Neuronal stem cell (in vitro differentiated cells): ENCODE measurements at regions not wholly inside any gene's neighbourhood (a gene's known extent, or its start where the extent isn't known, plus 50 kb on each side); places are given as distances from the start of the nearest gene placed in this dataset.

Source experiments
- DNase-seq: peaks from one replicate; pipeline ENCODE4 v3.0.0-alpha.2; 2013; ENCODE audit warnings: low spot score
- H2AFZ ChIP-seq: one replicate; pipeline ENCODE4 v1.6.1; 2013; ENCODE audit warnings: mild to moderate bottlenecking, low read length, inconsistent platforms
- H2AK5ac ChIP-seq: 2 replicates; pipeline ENCODE4 v1.6.1; 2013; ENCODE audit warnings: low read depth, mild to moderate bottlenecking, inconsistent platforms, low read length, moderate library complexity, mixed read lengths
- H2BK120ac ChIP-seq: 2 replicates; pipeline ENCODE4 v1.6.1; 2013; ENCODE audit warnings: low read depth, mild to moderate bottlenecking, inconsistent platforms, low read length, moderate library complexity, mixed read lengths
- H2BK12ac ChIP-seq: one replicate; pipeline ENCODE4 v1.6.1; 2013; ENCODE audit warnings: low read length, inconsistent platforms
- H2BK15ac ChIP-seq: 2 replicates; pipeline ENCODE4 v1.6.1; 2013; ENCODE audit warnings: mild to moderate bottlenecking, low read length, inconsistent platforms, mixed read lengths
- H2BK5ac ChIP-seq: one replicate; pipeline ENCODE4 v1.6.1; 2013; ENCODE audit warnings: inconsistent platforms, mild to moderate bottlenecking, low read length, moderate library complexity
- H3K14ac ChIP-seq: one replicate; pipeline ENCODE4 v1.6.1; 2013; ENCODE audit warnings: low read length, inconsistent platforms
- H3K18ac ChIP-seq: 2 replicates; pipeline ENCODE4 v1.6.1; 2013; ENCODE audit warnings: low read length, inconsistent platforms
- H3K23ac ChIP-seq: 2 replicates; pipeline ENCODE4 v1.6.1; 2013; ENCODE audit warnings: low read depth, mild to moderate bottlenecking, mixed read lengths, low read length, inconsistent platforms; ENCODE audit not compliant: poor library complexity
- H3K27ac ChIP-seq: replicated peaks from 3 replicates; pipeline ENCODE4 v1.5.1; 2013; ENCODE audit warnings: low read length, inconsistent platforms
- H3K27me3 ChIP-seq, 3 experiments: 2 replicates each; pipeline ENCODE4 v1.6.1; 2013; ENCODE audit warnings: low read length in 3 of 3, mild to moderate bottlenecking in 2 of 3, inconsistent platforms in 1 of 3, low read depth in 1 of 3, mixed read lengths in 1 of 3, moderate library complexity in 1 of 3; ENCODE audit not compliant: control insufficient read depth in 3 of 3, insufficient read depth in 3 of 3
- H3K36me3 ChIP-seq, 2 donors: replicated peaks in 1 of 2; 2 replicates each; pipeline ENCODE4 v1.6.1; 2013; ENCODE audit warnings: low read length in 2 of 2; ENCODE audit not compliant: control insufficient read depth in 2 of 2, insufficient read depth in 2 of 2
- H3K4ac ChIP-seq: 2 replicates; pipeline ENCODE4 v1.6.1; 2013; ENCODE audit warnings: inconsistent platforms, mild to moderate bottlenecking, low read length, moderate library complexity
- H3K4me1 ChIP-seq, 2 donors: 1 replicate in 1 of 2; 2 replicates in 1 of 2; pipeline ENCODE4 v1.6.1; 2013; ENCODE audit warnings: low read length in 2 of 2, low read depth in 1 of 2; ENCODE audit not compliant: control insufficient read depth in 2 of 2, insufficient read depth in 1 of 2
- H3K4me2 ChIP-seq: one replicate; pipeline ENCODE4 v1.6.1; 2013; ENCODE audit warnings: mild to moderate bottlenecking, low read length, inconsistent platforms; ENCODE audit not compliant: insufficient read depth, poor library complexity, severe bottlenecking
- H3K4me3 ChIP-seq, 2 donors: 2 replicates each; pipeline ENCODE4 v1.5.1; 2013; ENCODE audit warnings: low read length in 2 of 2, mild to moderate bottlenecking in 2 of 2, inconsistent platforms in 1 of 2, moderate library complexity in 1 of 2
- H3K79me1 ChIP-seq: one replicate; pipeline ENCODE4 v1.6.1; 2013; ENCODE audit warnings: low read depth, mild to moderate bottlenecking, inconsistent platforms, low read length, moderate library complexity
- H3K9ac ChIP-seq: one replicate; pipeline ENCODE4 v1.6.1; 2013; ENCODE audit warnings: mild to moderate bottlenecking, low read depth, low read length, inconsistent platforms; ENCODE audit not compliant: poor library complexity
- H3K9me3 ChIP-seq, 2 donors: replicated peaks in 1 of 2; 2 replicates each; pipeline versions ENCODE3 to v1.6.1; 2013; ENCODE audit warnings: low read length in 2 of 2, mild to moderate bottlenecking in 2 of 2, inconsistent platforms in 1 of 2, low read depth in 1 of 2, mixed read lengths in 1 of 2, moderate library complexity in 1 of 2; ENCODE audit not compliant: control insufficient read depth in 2 of 2, insufficient read depth in 1 of 2
- H4K8ac ChIP-seq: one replicate; pipeline ENCODE4 v1.6.1; 2013; ENCODE audit warnings: low read depth, mild to moderate bottlenecking, inconsistent platforms, low read length, moderate library complexity
- H4K91ac ChIP-seq: one replicate; pipeline ENCODE4 v1.6.1; 2013; ENCODE audit warnings: low read length, low read depth, mild to moderate bottlenecking, inconsistent platforms; ENCODE audit not compliant: poor library complexity
- WGBS, 2 donors: extraction: QIAGEN DNeasy Blood & Tissue Kit; methylation state at CpG; one replicate each; pipeline ENCODE4 v1.1.7; 2013; ENCODE audit warnings: missing lambda C conversion rate in 2 of 2, mixed read lengths in 1 of 2; ENCODE audit not compliant: insufficient read length in 2 of 2, insufficient replicate concordance in 1 of 2; ENCODE audit errors: extremely low coverage in 2 of 2; 5-methylcytosine and 5-hydroxymethylcytosine counted together

GRCh38 chr6:4009486-4009885 is 69.5 kb downstream of the FAM217A start:
- no peak overlapping the region for H3K27ac ChIP-seq

GRCh38 chr6:4010048-4010447 is 68.9 kb downstream of the FAM217A start:
- no peak overlapping the region for H3K4me3 ChIP-seq
- no peak overlapping the region for H2AK5ac ChIP-seq
- H3K23ac ChIP-seq = no peak overlapping the region
- no peak overlapping the region for H3K14ac ChIP-seq
- no peak overlapping the region for H2BK5ac ChIP-seq
- no peak overlapping the region for H3K4ac ChIP-seq
- DNase-seq = no peak
- H4K8ac ChIP-seq = no peak overlapping the region
- H3K79me1 ChIP-seq = peaks cover 3% of the 10 kb centered on the region
- H3K18ac ChIP-seq = no peak overlapping the region
- H3K4me1 ChIP-seq = no peaks in the 10 kb centered on the region
- H3K4me2 ChIP-seq = no peak overlapping the region
- H3K9ac ChIP-seq = no peak overlapping the region
- H2BK120ac ChIP-seq = no peak overlapping the region
- H3K9me3 ChIP-seq = peaks cover 0 to 19% of the 10 kb centered on the region in 2 donors
- H3K36me3 ChIP-seq = peaks cover 4 to 40% of the 10 kb centered on the region in 2 donors
- H2BK15ac ChIP-seq = no peak overlapping the region
- no CpG with 5 or more reads among the region's 2 CpGs for WGBS, 2 donors
- no peaks in the 10 kb centered on the region for H3K27me3 ChIP-seq
- H2AFZ ChIP-seq = no peak overlapping the region
- H2BK12ac ChIP-seq = no peak overlapping the region
- no peak overlapping the region for H3K27ac ChIP-seq
- no peak overlapping the region for H4K91ac ChIP-seq

More at GRCh38 chr6:4009486-4009885, 69.5 kb downstream of the FAM217A start:
- H2AK5ac ChIP-seq = no peak overlapping the region
- no peak for DNase-seq
- no peak overlapping the region for H2AFZ ChIP-seq
- peaks cover 4 to 37% of the 10 kb centered on the region in 2 donors for H3K36me3 ChIP-seq
- H3K79me1 ChIP-seq = peaks cover 3% of the 10 kb centered on the region
- no peak overlapping the region for H3K23ac ChIP-seq
- H3K9me3 ChIP-seq = peaks cover 0 to 14% of the 10 kb centered on the region in 2 donors
- H2BK120ac ChIP-seq = no peak overlapping the region
- H3K9ac ChIP-seq = no peak overlapping the region
- no CpG with 5 or more reads among the region's 8 CpGs for WGBS, 2 donors
- H3K4ac ChIP-seq = no peak overlapping the region
- H4K91ac ChIP-seq = no peak overlapping the region
- no peak overlapping the region for H4K8ac ChIP-seq
- H3K4me3 ChIP-seq = no peak overlapping the region
- no peak overlapping the region for H3K18ac ChIP-seq
- H3K4me1 ChIP-seq = no peaks in the 10 kb centered on the region
- H3K27me3 ChIP-seq = no peaks in the 10 kb centered on the region
- no peak overlapping the region for H2BK12ac ChIP-seq
- no peak overlapping the region for H3K14ac ChIP-seq
- H3K4me2 ChIP-seq = no peak overlapping the region
- no peak overlapping the region for H2BK5ac ChIP-seq
- no peak overlapping the region for H2BK15ac ChIP-seq

- Histone ChIP-seq H2AFZ (no peak overlapping the region), H3K4me1 (no peaks in the 10 kb centered on the region), H4K91ac (no peak overlapping the region), H3K79me1 (peaks cover 3% of the 10 kb centered on the region), H3K23ac (no peak overlapping the region), H2BK12ac (no peak overlapping the region), H4K8ac (no peak overlapping the region), H3K4me2 (no peak overlapping the region), H3K27ac (no peak overlapping the region), H3K14ac (no peak overlapping the region), H3K18ac (no peak overlapping the region), H3K27me3 (no peaks in the 10 kb centered on the region), H3K9ac (no peak overlapping the region), H3K9me3 (peaks cover 0 to 20% of the 10 kb centered on the region in 2 donors), H3K4ac (no peak overlapping the region), H2AK5ac (no peak overlapping the region), H2BK15ac (no peak overlapping the region), H3K4me3 (no peak overlapping the region), H3K36me3 (peaks cover 4 to 45% of the 10 kb centered on the region in 2 donors), H2BK5ac (no peak overlapping the region), H2BK120ac (no peak overlapping the region)
- no peak for DNase-seq
- no CpG with 5 or more reads among the region's 3 CpGs for WGBS, 2 donors
Measured at GRCh38 chr6:4010689-4011090, 68.2 kb downstream of the FAM217A start.

- H3K9ac ChIP-seq = no peak overlapping the region
- no peaks in the 10 kb centered on the region for H3K27me3 ChIP-seq
- no peak overlapping the region for H2BK120ac ChIP-seq
- peaks cover 0 to 20% of the 10 kb centered on the region in 2 donors for H3K9me3 ChIP-seq
- H3K14ac ChIP-seq = no peak overlapping the region
- H4K8ac ChIP-seq = no peak overlapping the region
- no peak overlapping the region for H2BK5ac ChIP-seq
- H3K23ac ChIP-seq = no peak overlapping the region
- no peak overlapping the region for H3K4me3 ChIP-seq
- H3K36me3 ChIP-seq = peaks cover 4 to 49% of the 10 kb centered on the region in 2 donors
- no peak overlapping the region for H2AFZ ChIP-seq
- H3K4ac ChIP-seq = no peak overlapping the region
- WGBS, 2 donors = no CpG with 5 or more reads among the region's 2 CpGs
- peaks cover 0 to 2% of the 10 kb centered on the region in 2 donors for H3K4me1 ChIP-seq
- no peak overlapping the region for H2BK12ac ChIP-seq
- H3K18ac ChIP-seq = no peak overlapping the region
- no peak overlapping the region for H2BK15ac ChIP-seq
- H3K4me2 ChIP-seq = no peak overlapping the region
- H2AK5ac ChIP-seq = no peak overlapping the region
- H4K91ac ChIP-seq = no peak overlapping the region
- H3K79me1 ChIP-seq = peaks cover 3% of the 10 kb centered on the region
- no peak for DNase-seq
- no peak overlapping the region for H3K27ac ChIP-seq
Measured at GRCh38 chr6:4012826-4013225, 66.1 kb downstream of the FAM217A start.
